ENCODE measurements at regions not wholly inside any gene's neighbourhood (a gene's known extent, or its start where the extent isn't known, plus 50 kb on each side); places are given as distances from the start of the nearest gene placed in this dataset.

DNA sequence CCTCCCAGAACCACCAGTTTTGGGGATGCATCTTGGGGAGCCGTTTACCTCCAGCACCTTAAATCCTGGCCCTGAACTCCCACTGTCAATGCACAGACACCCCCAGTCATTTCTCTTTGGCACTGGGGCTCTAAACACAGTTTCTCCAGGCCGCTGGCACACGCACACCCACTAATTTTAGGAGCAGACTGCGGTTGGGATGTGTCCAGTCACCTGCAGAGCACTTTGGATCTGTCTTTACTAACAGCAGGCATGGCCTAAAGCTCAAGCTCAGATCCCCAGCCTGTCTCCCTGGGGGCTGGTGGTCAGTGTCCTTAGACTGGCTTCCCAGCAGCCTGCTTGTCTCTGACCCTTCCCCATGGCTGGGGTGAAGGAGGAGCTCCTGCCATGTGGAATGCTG is 49.9 kb downstream of the SYNE3 start:
- DNase-seq (ENCODE audit: low read depth) = no peak
- H3K4me3 ChIP-seq (ENCODE audit: control insufficient read depth, low read depth, low read length) = no peak overlapping the region
- TF ChIP-seq CTCF (conservative IDR thresholded peaks at IDR 0.05; ENCODE audit: control insufficient read depth, insufficient read depth, low read depth, low read length) = no peak

GRCh38 chr14:95465936-95466335 is 50.5 kb downstream of the SYNE3 start:
- DNase-seq (ENCODE audit: low read depth) = no peak
- no peak overlapping the region for H3K4me3 ChIP-seq (ENCODE audit: control insufficient read depth, low read depth, low read length)
- no peak for TF ChIP-seq CTCF (conservative IDR thresholded peaks at IDR 0.05; ENCODE audit: control insufficient read depth, insufficient read depth, low read depth, low read length)

DNA sequence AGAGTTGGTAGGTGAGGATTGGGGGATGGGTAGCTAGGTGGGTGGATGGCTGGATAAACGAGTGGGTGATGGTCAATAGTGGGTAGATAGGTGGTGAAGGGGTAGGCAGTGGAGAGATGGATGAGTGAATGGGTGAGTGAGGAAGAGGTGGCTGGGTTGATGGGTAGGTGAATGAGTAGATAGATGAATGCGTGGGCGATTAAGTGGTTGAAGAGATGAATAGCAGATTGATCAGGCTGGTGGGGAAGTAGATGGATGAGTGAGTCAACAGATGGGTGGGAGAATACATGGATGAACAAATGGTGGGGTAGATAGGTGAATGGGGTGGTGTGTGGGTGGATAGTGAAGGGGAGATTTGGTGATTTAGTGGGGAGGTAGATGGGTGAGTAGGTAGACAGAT is 51.1 kb downstream of the SYNE3 start:
- no peak overlapping the region for H3K4me3 ChIP-seq (ENCODE audit: control insufficient read depth, low read depth, low read length)
- TF ChIP-seq CTCF (conservative IDR thresholded peaks at IDR 0.05; ENCODE audit: control insufficient read depth, insufficient read depth, low read depth, low read length) = no peak
- DNase-seq (ENCODE audit: low read depth) = no peak

GRCh38 chr14:95464514-95464913 is 51.9 kb downstream of the SYNE3 start:
- no peak for DNase-seq (ENCODE audit: low read depth)
- H3K4me3 ChIP-seq (ENCODE audit: control insufficient read depth, low read depth, low read length) = no peak overlapping the region
- TF ChIP-seq CTCF (conservative IDR thresholded peaks at IDR 0.05; ENCODE audit: control insufficient read depth, insufficient read depth, low read depth, low read length) = no peak

DNA sequence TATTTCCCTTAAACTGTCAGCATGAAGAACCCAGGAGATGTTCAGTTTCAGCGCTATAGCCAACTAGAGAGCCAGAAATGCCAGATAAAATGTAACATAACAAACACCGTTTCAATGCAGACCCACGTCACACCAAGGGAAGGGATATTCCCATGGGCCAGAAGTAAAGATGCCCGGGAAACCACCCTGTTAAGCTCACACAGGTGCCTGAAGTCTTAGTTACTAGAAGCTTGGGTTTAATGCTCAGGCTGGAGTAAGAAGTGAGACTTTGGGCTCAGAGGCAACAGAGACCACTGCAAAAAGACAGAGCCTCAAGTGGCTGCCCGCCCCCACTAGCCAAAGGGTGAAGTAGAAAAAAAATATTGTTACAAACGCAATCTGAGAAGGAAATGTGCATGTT is 52.3 kb downstream of the SYNE3 start:
- no peak overlapping the region for H3K4me3 ChIP-seq (ENCODE audit: control insufficient read depth, low read depth, low read length)
- TF ChIP-seq CTCF (conservative IDR thresholded peaks at IDR 0.05; ENCODE audit: control insufficient read depth, insufficient read depth, low read depth, low read length) = no peak
- no peak for DNase-seq (ENCODE audit: low read depth)

- no peak overlapping the region for H3K4me3 ChIP-seq (ENCODE audit: control insufficient read depth, low read depth, low read length)
- DNase-seq (ENCODE audit: low read depth) = no peak
- no peak for TF ChIP-seq CTCF (conservative IDR thresholded peaks at IDR 0.05; ENCODE audit: control insufficient read depth, insufficient read depth, low read depth, low read length)
These were observed 53.1 kb downstream of the SYNE3 start for GRCh38 chr14:95463171-95463901.

GRCh38 chr14:95462491-95462890 is 54.0 kb downstream of the SYNE3 start:
- no peak overlapping the region for H3K4me3 ChIP-seq (ENCODE audit: control insufficient read depth, low read depth, low read length)
- DNase-seq (ENCODE audit: low read depth) = no peak
- no peak for TF ChIP-seq CTCF (conservative IDR thresholded peaks at IDR 0.05; ENCODE audit: control insufficient read depth, insufficient read depth, low read depth, low read length)
